Uterus (tissue), 3 donors: ENCODE measurements at regions not wholly inside any gene's neighbourhood (a gene's known extent, or its start where the extent isn't known, plus 50 kb on each side); places are given as distances from the start of the nearest gene placed in this dataset.

Experiments used
- DNase-seq, 2 donors: peaks; one replicate each; pipeline ENCODE4 v3.0.0-alpha.2; 2019 to 2020
- H3K27ac ChIP-seq, 2 donors: fragments of 200-600 bp; sonication (generic); 1 replicate in 1 of 2; 2 replicates in 1 of 2; pipeline ENCODE4 v1.5.1; 2016 to 2018
- H3K27me3 ChIP-seq, 2 donors: fragments of 200-600 bp; sonication (generic); one replicate each; pipeline ENCODE4 v1.5.1; 2018 to 2019; ENCODE audit warnings: control low read depth in 1 of 2
- H3K36me3 ChIP-seq, 2 donors: fragments of 200-600 bp; sonication (generic); one replicate each; pipeline ENCODE4 v1.5.1; 2019; ENCODE audit warnings: control low read depth in 1 of 2
- H3K4me1 ChIP-seq, 2 donors: fragments of 200-600 bp; sonication (generic); one replicate each; pipeline ENCODE4 v1.5.1; 2018 to 2019; ENCODE audit warnings: control low read depth in 1 of 2
- H3K4me3 ChIP-seq, 2 donors: fragments of 200-600 bp; sonication (generic); 1 replicate in 1 of 2; 2 replicates in 1 of 2; pipeline ENCODE4 v1.5.1; 2018 to 2019; ENCODE audit warnings: mild to moderate bottlenecking in 1 of 2
- H3K9me3 ChIP-seq, 2 donors: fragments of 200-600 bp; sonication (generic); one replicate each; pipeline ENCODE4 v1.5.1; 2019; ENCODE audit warnings: control low read depth in 1 of 2
- CTCF ChIP-seq, 4 experiments: fragments of 200-600 bp in 2 of 4; fragments of 450-650 bp in 2 of 4; sonication (generic) in 2 of 4; IDR thresholded peaks; one replicate each; pipeline ENCODE4 v1.5.1; 2016 to 2019; ENCODE audit warnings: antibody characterized with exemption in 4 of 4, mild to moderate bottlenecking in 2 of 4, moderate library complexity in 1 of 4
- POLR2A ChIP-seq, 2 donors: fragments of 450-650 bp; IDR thresholded peaks; one replicate each; pipeline ENCODE4 v1.6.1; 2016; ENCODE audit warnings: antibody characterized with exemption in 2 of 2, mild to moderate bottlenecking in 1 of 2, moderate library complexity in 1 of 2
- intact Hi-C: fragments of 100-400 bp; cut with DNase I; formaldehyde crosslinking; loops from one replicate; pipeline ENCODE4 v1.15.1; 2023; ENCODE audit warnings: low total_unique reads
- donor health status: DM: yes; HTN: yes; CAD: no.

DNA sequence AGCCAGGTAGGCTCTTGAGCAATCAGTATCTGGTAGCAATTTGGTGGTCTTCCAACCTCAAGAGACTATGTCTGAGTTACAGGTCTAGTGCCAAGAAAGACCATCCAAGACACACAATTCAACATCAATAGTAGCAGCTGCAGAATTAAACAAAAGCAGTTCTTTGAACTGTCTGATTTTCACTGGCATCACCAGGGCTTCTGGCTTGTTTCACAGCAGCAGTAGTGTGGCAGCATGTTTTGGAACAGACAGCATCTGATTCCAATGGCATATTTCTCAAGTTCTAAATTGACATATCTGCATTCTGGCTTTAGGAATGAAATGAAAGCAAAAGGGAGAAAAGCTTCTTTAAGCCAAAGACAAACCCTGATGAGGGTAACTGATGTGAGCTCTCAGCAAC lies 334.7 kb upstream of the PRMT6 start:
- Histone ChIP-seq H3K27me3 (no peaks in the 10 kb centered on the region), H3K36me3 (no peaks in the 10 kb centered on the region), H3K4me3 (no peak overlapping the region), H3K4me1 (no peaks in the 10 kb centered on the region), H3K9me3 (no peaks in the 10 kb centered on the region), H3K27ac (no peak overlapping the region)
- TF ChIP-seq CTCF (IDR thresholded peaks at IDR 0.05) (no peak), POLR2A (IDR thresholded peaks at IDR 0.05) (no peak)
- no peak for DNase-seq
- intact Hi-C loops: no loop called here

DNA sequence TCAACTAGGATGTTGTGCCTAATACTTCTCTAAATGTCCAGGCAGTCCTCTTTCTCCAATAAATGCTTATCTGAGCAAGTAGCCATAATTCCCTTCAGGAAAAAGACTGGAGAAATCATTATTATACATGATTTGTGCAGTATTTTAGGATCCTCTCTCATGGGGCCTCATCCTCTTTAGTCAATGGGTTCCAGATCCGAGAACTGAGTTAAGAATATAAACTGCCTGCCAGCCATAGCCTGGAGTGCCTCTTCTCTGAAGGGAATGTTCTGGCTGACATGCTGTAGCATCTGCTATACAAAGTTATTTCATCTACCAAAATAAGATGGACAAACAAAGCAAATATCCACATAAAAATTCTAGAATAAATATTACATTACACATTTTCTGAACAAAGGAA lies 334.0 kb upstream of the PRMT6 start:
- H3K36me3 ChIP-seq: no peaks in the 10 kb centered on the region
- DNase-seq: no peak
- no peaks in the 10 kb centered on the region for H3K4me1 ChIP-seq
- intact Hi-C loops: no loop called here
- no peak overlapping the region for H3K4me3 ChIP-seq
- no peak overlapping the region for H3K27ac ChIP-seq
- H3K27me3 ChIP-seq: no peaks in the 10 kb centered on the region
- TF ChIP-seq CTCF (IDR thresholded peaks at IDR 0.05) (no peak), POLR2A (IDR thresholded peaks at IDR 0.05) (no peak)
- H3K9me3 ChIP-seq: no peaks in the 10 kb centered on the region

DNA sequence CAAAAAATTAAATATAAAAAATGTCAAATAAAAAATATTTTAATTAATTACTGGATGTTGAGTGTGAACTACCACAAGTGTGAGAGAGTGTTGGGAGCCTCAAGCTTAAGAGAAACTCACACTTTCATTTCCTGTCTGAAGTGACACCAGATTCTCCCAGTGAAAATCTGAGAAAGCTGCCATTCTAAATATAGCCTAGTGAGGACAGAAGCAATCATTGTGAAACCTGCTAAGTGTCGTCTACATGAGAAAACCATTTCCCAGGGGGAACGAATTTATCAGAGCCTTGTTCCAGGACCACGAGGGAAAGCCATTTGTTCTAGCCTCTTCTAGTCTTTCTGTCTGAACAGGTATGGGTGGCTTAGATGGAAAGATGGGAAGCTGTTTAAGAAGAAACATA lies 329.3 kb upstream of the PRMT6 start:
- no peaks in the 10 kb centered on the region for H3K36me3 ChIP-seq
- no peaks in the 10 kb centered on the region for H3K4me1 ChIP-seq
- no peak overlapping the region for H3K4me3 ChIP-seq
- no peak overlapping the region for H3K27ac ChIP-seq
- TF ChIP-seq POLR2A (IDR thresholded peaks at IDR 0.05) (no peak), CTCF (IDR thresholded peaks at IDR 0.05) (no peak)
- no peaks in the 10 kb centered on the region for H3K9me3 ChIP-seq
- DNase-seq: no peak
- no peaks in the 10 kb centered on the region for H3K27me3 ChIP-seq
- intact Hi-C loops: no loop called here

GRCh38 chr1:106746448-106747085 lies 309.9 kb upstream of the PRMT6 start:
- Histone ChIP-seq H3K36me3 (no peaks in the 10 kb centered on the region), H3K27me3 (no peaks in the 10 kb centered on the region), H3K4me1 (no peaks in the 10 kb centered on the region), H3K4me3 (no peak overlapping the region), H3K27ac (no peak overlapping the region), H3K9me3 (no peaks in the 10 kb centered on the region)
- no peak for TF ChIP-seq POLR2A (IDR thresholded peaks at IDR 0.05)
- no peak for TF ChIP-seq CTCF (IDR thresholded peaks at IDR 0.05)
- no peak for DNase-seq
- intact Hi-C loops: no loop called here

DNA sequence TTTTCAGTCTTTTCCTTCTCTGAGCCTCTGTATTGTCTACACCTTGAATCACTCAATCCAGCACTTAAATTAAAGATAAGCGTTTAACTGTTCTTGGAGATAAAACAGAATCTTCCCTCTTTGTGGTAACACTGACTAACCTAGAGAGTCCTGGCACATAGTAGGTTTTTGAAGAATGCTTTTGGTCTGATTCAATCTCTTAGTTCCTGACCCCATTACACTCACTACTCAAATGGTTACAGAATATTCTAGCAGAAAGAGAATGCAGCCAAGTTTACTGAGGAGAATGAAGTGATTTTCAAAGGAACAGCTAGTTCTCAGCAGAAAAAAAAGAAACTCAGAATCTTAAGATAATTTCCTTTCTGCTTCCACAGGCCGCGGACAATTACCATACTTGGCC lies 309.2 kb upstream of the PRMT6 start:
- H3K27me3 ChIP-seq: no peaks in the 10 kb centered on the region
- H3K9me3 ChIP-seq: no peaks in the 10 kb centered on the region
- H3K4me3 ChIP-seq: no peak overlapping the region
- H3K36me3 ChIP-seq: no peaks in the 10 kb centered on the region
- no peaks in the 10 kb centered on the region for H3K4me1 ChIP-seq
- TF ChIP-seq CTCF (IDR thresholded peaks at IDR 0.05): no peak
- TF ChIP-seq POLR2A (IDR thresholded peaks at IDR 0.05): no peak
- intact Hi-C loops: no loop called here
- no peak for DNase-seq
- H3K27ac ChIP-seq: no peak overlapping the region
